Activated CD8-positive, alpha-beta memory T cell treated with anti-CD3 and anti-CD28 coated beads for 36 hours (primary cell): ENCODE measurements at regions not wholly inside any gene's neighbourhood (a gene's known extent, or its start where the extent isn't known, plus 50 kb on each side); places are given as distances from the start of the nearest gene placed in this dataset.

Source experiments
- CTCF ChIA-PET: fragments of 350-600 bp; sonication (Branson Sonifier 250); formaldehyde crosslinking; loops from one replicate; lab custom pipeline; 2021; ENCODE audit warnings: antibody characterized with exemption; lab: Charles Lee
- POLR2A ChIA-PET: fragments of 350-600 bp; sonication (Branson Sonifier 250); formaldehyde crosslinking; loops from one replicate; lab custom pipeline; 2021; ENCODE audit warnings: antibody characterized with exemption; lab: Charles Lee

DNA sequence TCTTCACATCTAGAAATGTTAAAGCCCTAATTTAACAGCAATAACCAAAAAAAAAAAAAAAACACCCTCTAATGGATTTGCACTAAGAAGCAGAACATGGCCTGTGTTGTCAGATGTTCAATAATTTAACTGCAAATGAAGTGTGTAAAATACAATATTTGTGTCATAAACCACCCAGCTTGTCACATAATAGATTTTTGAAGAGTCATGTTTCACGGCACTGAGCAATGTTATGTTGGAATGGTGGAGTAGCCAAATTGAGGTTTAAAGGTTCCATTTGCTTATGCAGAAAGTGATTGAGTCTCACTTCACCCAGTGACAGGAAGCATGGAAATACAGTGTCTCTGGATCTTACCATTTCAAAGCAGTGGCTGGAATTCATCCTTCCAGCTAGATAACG, 173.2 kb upstream of the XYLT1 start:
- ChIA-PET CTCF (no interaction called here), POLR2A (no interaction called here)

- ChIA-PET POLR2A (no interaction called here), CTCF (no interaction called here)
These were observed 171.2 kb upstream of the XYLT1 start for GRCh38 chr16:17641990-17642389.

- ChIA-PET POLR2A (no interaction called here), CTCF (no interaction called here)
These were observed 167.4 kb upstream of the XYLT1 start for GRCh38 chr16:17638134-17638533.

DNA sequence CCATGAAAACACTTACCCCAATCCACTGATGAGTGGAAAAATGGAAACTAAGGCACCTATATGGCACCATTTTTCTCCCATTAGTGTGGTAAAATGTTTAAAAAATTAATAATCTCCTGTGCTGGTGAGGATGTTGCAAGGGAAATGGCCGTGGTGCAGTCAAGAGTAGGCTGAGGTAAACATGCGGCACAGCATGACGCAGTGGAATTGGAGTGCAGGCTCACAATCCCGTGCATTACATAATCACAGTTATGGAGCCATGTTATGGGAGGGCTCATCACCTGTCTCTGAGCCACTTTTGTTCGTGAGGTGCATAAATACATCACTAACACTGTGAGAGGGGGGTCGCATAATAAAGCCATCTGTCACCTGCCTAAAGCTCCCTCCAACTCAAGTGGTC, 164.4 kb upstream of the XYLT1 start:
- CTCF ChIA-PET: no interaction called here
- POLR2A ChIA-PET: no interaction called here

- ChIA-PET POLR2A (no interaction called here), CTCF (no interaction called here)
These were observed 162.6 kb upstream of the XYLT1 start for GRCh38 chr16:17633181-17633951.

DNA sequence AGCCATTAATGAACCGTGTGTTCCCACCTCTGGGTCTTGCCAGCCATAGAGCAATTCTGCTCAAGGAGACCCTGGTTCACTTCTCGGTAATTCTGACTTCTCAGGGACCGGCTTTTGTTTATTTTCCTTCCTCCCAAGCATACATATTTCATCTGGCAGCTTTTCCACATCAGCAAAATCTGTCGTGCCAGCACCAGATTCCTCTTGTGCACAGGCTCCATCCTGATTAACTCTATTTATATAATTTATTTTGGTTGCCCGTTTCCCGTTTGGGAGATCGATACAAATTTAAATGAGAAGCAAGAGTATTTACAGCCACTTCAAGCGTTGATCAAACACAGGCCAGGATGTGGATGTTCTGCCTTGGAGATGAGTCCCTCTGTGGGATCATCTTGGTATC, 161.9 kb upstream of the XYLT1 start:
- CTCF ChIA-PET: no interaction called here
- POLR2A ChIA-PET: no interaction called here

DNA sequence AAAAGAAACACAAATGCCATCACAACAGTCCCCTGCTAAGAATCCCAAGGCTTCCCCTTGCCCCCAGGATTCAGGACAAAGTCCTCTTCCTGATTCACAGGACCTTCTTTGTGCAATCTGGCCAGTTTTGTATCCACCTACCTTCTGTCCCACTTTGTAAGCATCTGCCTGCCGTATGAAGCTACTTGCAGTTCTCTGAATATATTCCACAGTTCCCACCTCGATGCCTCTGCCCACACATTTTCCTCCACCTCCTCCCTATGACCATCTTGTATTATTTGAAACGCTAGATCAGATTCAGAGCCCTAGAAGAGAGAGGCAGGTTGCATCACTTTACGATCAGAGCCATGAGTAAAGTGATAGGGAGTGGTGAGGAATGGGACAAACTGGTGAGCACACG, 159.2 kb upstream of the XYLT1 start:
- CTCF ChIA-PET: no interaction called here
- POLR2A ChIA-PET: no interaction called here

DNA sequence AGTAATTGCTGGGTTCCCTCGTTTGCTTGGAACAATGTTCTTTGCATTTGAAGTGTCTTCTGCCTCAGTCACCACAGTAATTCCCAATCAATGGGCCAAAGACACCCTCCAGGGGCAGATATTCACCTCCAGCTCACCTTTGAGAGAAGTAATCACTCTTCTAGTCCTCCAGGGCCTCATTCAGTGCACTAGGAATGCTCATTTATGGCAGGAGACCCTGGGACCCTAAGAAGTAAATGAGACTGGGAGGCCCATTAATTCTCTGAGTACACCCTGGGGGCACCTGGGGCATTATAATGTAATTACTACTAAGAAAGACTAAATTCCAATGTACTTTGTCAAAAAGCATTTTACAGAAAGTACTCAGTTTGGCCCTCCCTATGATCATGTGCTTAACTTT, 158.2 kb upstream of the XYLT1 start:
- CTCF ChIA-PET: no interaction called here
- POLR2A ChIA-PET: no interaction called here

DNA sequence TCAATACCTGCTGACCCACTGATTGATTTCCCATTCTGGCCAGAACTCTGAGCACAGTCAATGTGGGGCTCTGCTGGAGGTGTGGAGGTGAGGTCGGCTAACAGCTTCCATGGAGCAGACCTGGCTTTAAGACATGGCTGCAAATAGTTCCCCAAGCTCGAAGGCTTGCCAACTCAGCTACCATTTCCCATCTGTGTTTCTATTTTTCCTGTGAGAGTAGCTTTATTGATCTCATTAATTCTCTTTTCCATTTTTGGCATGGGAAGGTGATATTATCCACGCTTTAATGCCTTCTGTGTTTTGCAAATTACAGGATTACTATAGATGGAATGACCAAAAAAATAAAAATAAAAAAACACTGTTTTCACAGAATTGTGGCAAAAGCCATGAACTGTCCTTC, 151.6 kb upstream of the XYLT1 start:
- POLR2A ChIA-PET: no interaction called here
- CTCF ChIA-PET: no interaction called here

DNA sequence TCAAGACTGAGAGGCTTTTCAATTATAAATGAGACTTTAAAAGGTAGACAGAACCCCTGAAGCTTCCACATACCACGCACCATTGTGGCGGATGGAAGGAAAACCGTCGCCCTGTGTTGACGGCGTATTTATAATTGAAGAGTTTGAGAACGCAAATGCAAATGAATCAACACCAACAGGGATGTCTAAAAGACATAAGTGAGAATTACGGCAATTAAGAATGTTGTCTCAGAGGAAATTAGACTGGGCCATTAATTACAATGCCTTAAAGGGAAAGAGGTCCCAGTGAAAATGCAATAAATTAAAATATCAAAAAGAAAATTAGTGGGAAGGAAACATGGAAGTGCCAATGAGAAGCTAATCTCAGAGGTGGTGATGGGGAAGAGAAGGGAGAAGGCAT, 148.5 kb upstream of the XYLT1 start:
- ChIA-PET CTCF (no interaction called here), POLR2A (no interaction called here)

DNA sequence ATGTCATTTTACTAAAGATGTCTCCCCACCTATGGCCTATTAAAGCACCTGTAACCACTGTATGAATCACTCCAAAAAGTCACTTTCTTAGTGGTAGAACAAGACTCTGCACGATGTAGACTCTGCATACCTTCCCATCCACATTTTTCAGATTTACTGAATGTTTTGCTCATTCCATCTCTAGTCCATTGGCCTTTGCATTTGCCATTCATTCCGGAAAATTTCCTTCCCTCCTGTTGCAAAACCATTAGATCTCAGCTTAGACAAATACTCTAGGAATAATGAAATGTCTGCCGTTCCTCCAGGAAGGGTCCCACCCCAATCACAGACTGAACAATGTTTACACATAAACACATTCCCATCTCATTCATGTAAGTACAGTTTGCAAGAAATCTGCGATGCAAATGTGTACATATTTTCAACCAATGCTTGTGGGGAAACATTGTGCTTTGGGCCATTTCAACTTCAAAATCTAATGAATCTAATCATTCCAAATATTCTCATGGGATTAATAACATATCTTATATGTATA, 146.3 kb upstream of the XYLT1 start:
- CTCF ChIA-PET: no interaction called here
- POLR2A ChIA-PET: no interaction called here

DNA sequence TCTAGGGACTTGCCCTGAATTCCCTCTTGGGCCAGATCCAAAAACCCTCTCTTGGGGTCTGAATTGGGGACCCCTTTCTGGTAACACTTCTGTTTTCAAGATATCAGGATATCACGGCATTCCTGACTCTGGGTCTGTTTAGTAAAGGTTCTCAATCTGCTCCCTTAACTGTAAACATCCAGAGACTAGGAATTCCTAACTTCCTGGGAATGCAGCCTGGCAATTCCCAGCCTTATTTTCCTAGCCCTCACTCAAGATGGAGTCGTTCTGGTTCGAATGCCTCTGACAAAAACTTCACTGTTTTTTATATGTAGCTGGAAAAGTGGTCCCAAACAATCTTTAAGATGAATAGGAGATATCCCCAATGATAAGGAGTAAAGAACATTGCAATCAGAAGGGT, 141.6 kb upstream of the XYLT1 start:
- POLR2A ChIA-PET: no interaction called here
- CTCF ChIA-PET: interaction anchor here (0.8 kb wide), 1 partner anchor 10 kb away, joined by 3 read pairs; no protein-coding TSS in a partner anchor

- CTCF ChIA-PET: interaction anchor here (1.7 kb wide), 1 partner anchor 28 kb away, joined by 6 read pairs; no protein-coding TSS in a partner anchor
These were observed 136.8 kb upstream of the XYLT1 start for GRCh38 chr16:17607609-17608008.

GRCh38 chr16:17607075-17607509, 136.3 kb upstream of the XYLT1 start:
- ChIA-PET CTCF (interaction anchor here (1.7 kb wide), 1 partner anchor 28 kb away, joined by 6 read pairs; no protein-coding TSS in a partner anchor), POLR2A (no interaction called here)

More at GRCh38 chr16:17607609-17608008, 136.8 kb upstream of the XYLT1 start:
- POLR2A ChIA-PET: no interaction called here

- CTCF ChIA-PET: no interaction called here
These were observed 135.7 kb upstream of the XYLT1 start for GRCh38 chr16:17606460-17606859.

DNA sequence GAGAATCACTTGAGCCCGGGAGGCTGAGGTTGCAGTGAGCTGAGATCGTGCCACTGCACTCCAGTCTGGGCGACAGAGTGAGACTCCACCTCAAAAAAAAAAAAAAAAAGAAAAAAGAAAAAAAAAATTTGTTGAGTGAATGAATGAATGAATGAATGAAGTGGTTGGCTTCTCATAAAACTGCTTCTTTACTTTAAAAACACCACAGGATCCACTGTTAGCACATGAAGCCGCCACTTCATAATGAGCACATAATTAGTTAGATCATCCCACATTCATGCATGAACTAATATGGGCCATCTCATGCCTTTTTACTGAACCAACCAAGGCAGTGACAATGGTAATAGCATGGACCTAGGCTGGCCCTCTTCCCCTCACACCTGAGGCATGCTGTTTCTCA, 135.0 kb upstream of the XYLT1 start:
- ChIA-PET CTCF (no interaction called here), POLR2A (no interaction called here)

More at GRCh38 chr16:17606460-17606859, 135.7 kb upstream of the XYLT1 start:
- POLR2A ChIA-PET: no interaction called here

DNA sequence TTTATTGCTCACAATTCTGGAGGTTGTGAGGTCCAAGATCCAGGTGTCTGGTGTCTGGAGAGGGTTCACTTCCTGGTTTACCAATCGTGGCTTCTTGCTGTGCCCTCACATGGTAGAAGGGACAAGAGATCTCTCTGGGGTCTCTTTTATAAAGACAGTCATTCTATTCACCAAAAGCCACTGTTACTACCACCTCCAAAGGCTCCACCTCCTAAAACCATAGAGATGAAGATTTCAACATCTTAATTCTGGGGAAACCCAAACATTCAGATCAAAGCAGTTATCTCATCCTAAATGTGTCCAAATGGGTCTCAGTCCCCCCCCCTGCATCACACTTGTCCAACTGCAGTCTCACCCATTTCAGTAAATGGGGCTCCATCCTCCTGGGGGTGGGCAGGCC, 132.9 kb upstream of the XYLT1 start:
- ChIA-PET POLR2A (no interaction called here), CTCF (interaction anchor here (0.8 kb wide), 1 partner anchor 125 kb away, joined by 3 read pairs; no protein-coding TSS in a partner anchor)

- ChIA-PET CTCF (interaction anchor here (0.6 to 0.8 kb wide), 3 partner anchors 10 to 1050 kb away, joined by 3 read pairs; no protein-coding TSS in a partner anchor), POLR2A (no interaction called here)
These were observed 131.9 kb upstream of the XYLT1 start for GRCh38 chr16:17602678-17603077.

DNA sequence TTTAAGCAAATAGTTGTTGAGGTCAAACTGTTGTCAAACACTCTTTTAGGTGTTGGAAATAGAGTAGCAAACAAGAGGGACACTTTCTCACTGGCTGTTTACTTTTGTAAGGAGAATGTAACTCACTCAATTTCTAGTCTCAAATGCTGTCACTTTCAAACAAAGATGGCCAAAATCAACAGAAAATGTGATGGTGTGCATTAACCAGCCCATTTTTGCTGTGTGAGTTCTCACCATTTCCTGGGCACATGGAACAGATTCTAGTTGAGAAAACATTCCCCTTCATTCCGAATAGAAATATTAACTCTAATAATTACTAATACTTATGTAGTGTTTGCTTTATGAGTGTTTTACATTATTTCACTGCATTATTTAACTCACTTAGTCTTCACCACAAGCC, 128.2 kb upstream of the XYLT1 start:
- ChIA-PET CTCF (no interaction called here), POLR2A (no interaction called here)

DNA sequence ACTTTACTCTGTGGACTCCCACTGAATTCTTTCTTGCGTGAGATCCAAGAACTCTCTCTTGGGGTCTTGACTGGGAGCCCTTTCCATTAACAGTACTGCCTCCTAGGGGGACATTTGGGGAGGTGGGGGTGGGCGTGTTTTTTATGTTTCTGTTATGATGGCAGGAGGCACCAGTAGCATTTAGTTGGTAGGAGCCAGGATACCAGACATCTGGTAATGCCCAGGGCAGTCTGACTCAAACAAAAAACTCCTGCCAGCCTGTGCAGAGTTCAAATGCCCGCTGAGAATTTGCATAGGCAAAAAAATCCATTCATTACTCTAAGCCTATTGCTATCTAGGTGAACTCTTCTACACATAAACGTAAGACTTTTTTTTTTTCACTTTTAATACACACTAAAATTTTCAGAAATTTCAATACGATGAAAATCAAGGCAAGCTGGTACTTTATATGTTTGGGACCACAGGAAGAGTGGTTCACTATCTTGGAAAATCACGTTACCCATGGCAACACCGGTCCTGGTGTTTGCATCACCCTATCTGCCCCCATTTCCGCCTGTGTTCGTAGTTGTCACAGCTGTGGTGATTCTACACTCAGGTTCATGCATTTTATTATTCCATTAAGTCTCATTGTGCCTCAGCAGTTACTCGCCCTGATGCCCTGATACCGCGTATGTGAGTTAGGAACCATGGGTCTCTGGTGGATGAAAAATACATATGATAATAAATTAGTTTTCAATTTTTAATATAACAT, 121.1 kb upstream of the XYLT1 start:
- ChIA-PET POLR2A (no interaction called here), CTCF (no interaction called here)
